HepG2 (cell line): ENCODE measurements at regions not wholly inside any gene's neighbourhood (a gene's known extent, or its start where the extent isn't known, plus 50 kb on each side); places are given as distances from the start of the nearest gene placed in this dataset.

Experiments
- HNRNPH1 ChIP-seq: fragments of 200-400 bp; formaldehyde crosslinking; optimal IDR thresholded peaks from 2 replicates; pipeline ENCODE3; 2017; ENCODE audit warnings: mild to moderate bottlenecking, low read depth, low read length
- KDM5B ChIP-seq: sonication (generic); formaldehyde crosslinking; IDR thresholded peaks from 2 replicates; pipeline ENCODE4 v1.4.0; 2020; ENCODE audit warnings: missing genetic modification reagents, mild to moderate bottlenecking, borderline replicate concordance
- MYPOP ChIP-seq: sonication (generic); formaldehyde crosslinking; IDR thresholded peaks from 2 replicates; pipeline ENCODE4 v1.8.1; 2023; ENCODE audit warnings: mild to moderate bottlenecking, moderate library complexity, missing genetic modification reagents
- REPIN1 ChIP-seq: sonication (generic); formaldehyde crosslinking; IDR thresholded peaks from 2 replicates; pipeline ENCODE4 v1.8.0; 2022; ENCODE audit warnings: missing genetic modification reagents, low read depth, mild to moderate bottlenecking, borderline replicate concordance
- RNF2 ChIP-seq: fragments of 450-650 bp; conservative IDR thresholded peaks from 2 replicates; pipeline ENCODE4 v1.6.1; 2016; ENCODE audit warnings: low read depth
- STAG1 ChIP-seq: sonication (generic); formaldehyde crosslinking; IDR thresholded peaks from 2 replicates; pipeline ENCODE4 v1.4.0; 2020; ENCODE audit warnings: missing genetic modification reagents
- ZHX2 ChIP-seq, 2 experiments: sonication (generic) in 1 of 2; formaldehyde crosslinking in 1 of 2; IDR thresholded peaks; 2 replicates each; pipeline versions ENCODE4 v1.6.1 to v1.9.0; 2014 to 2022; ENCODE audit warnings: antibody characterized with exemption in 1 of 2, borderline replicate concordance in 1 of 2, inconsistent platforms in 1 of 2, low read depth in 1 of 2, missing genetic modification reagents in 1 of 2

GRCh38 chr10:130717083-130717482 is 580.9 kb downstream of the GLRX3 start:
- TF ChIP-seq MYPOP (CRISPR knock-in tag) = no peak
- no peak for TF ChIP-seq HNRNPH1
- TF ChIP-seq REPIN1 (CRISPR knock-in tag) = no peak
- no peak for TF ChIP-seq RNF2
- TF ChIP-seq ZHX2 (IDR thresholded peaks at IDR 0.05; ENCODE audit: low read depth) = no peak
- no peak for TF ChIP-seq ZHX2 (CRISPR knock-in tag; IDR thresholded peaks at IDR 0.05; ENCODE audit: borderline replicate concordance)
- TF ChIP-seq KDM5B (CRISPR knock-in tag) = no peak
- TF ChIP-seq STAG1 (CRISPR knock-in tag) = no peak
